ENCODE measurements at regions not wholly inside any gene's neighbourhood (a gene's known extent, or its start where the extent isn't known, plus 50 kb on each side); places are given as distances from the start of the nearest gene placed in this dataset.
A peak's percentile ranks its signal among the peaks of the same experiment; 100 is the strongest.

GRCh38 chr9:7324152-7324598, 475.4 kb downstream of the DMAC1 start:
- ChIA-PET CTCF (interaction anchor here (0.6 kb wide), 1 partner anchor 9 kb away, joined by 4 read pairs; no protein-coding TSS in a partner anchor), POLR2A (no interaction called here)
- no peaks in the 10 kb centered on the region for H3K4me1 ChIP-seq (ENCODE audit: control insufficient read depth, insufficient read depth, low read length)
- no peaks in the 10 kb centered on the region for H3K36me3 ChIP-seq (ENCODE audit: control insufficient read depth in 2 of 2, insufficient read depth in 1 of 2, low read length in 2 of 2)
- no peak overlapping the region for H3K4me3 ChIP-seq (ENCODE audit: low read depth, low read length)
- no peaks in the 10 kb centered on the region for H3K9me3 ChIP-seq (ENCODE audit: control insufficient read depth, insufficient read depth, low read depth, low read length)
- TF ChIP-seq ZNF350 (tag by site-specific recombination; IDR thresholded peaks at IDR 0.05) (no peak), ZNF416 (tag by site-specific recombination; IDR thresholded peaks at IDR 0.05) (no peak), GLI4 (tag by site-specific recombination; IDR thresholded peaks at IDR 0.05) (no peak), ZFP41 (tag by site-specific recombination; IDR thresholded peaks at IDR 0.05; ENCODE audit: borderline replicate concordance) (no peak), ZNF776 (tag by site-specific recombination; IDR thresholded peaks at IDR 0.05; ENCODE audit: borderline replicate concordance) (no peak), PBX3 (CRISPR knock-in tag; IDR thresholded peaks at IDR 0.05) (no peak), PRDM1 (tag by site-specific recombination; IDR thresholded peaks at IDR 0.05) (no peak), ZFP69B (tag by site-specific recombination; IDR thresholded peaks at IDR 0.05) (no peak), ZNF433 (tag by site-specific recombination; IDR thresholded peaks at IDR 0.05; ENCODE audit: low read depth) (no peak)
- TF ChIP-seq, protein P1, sequence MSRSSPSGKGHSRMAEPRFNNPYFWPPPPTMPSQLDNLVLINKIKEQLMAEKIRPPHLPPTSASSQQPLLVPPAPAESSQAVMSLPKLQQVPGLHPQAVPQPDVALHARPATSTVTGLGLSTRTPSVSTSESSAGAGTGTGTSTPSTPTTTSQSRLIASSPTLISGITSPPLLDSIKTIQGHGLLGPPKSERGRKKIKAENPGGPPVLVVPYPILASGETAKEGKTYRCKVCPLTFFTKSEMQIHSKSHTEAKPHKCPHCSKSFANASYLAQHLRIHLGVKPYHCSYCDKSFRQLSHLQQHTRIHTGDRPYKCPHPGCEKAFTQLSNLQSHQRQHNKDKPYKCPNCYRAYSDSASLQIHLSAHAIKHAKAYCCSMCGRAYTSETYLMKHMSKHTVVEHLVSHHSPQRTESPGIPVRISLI (tag by site-specific recombination; IDR thresholded peaks at IDR 0.05), result no peak
- no peak overlapping the region for H3K27ac ChIP-seq (ENCODE audit: extremely low read depth, low read depth, low read length)

DNA sequence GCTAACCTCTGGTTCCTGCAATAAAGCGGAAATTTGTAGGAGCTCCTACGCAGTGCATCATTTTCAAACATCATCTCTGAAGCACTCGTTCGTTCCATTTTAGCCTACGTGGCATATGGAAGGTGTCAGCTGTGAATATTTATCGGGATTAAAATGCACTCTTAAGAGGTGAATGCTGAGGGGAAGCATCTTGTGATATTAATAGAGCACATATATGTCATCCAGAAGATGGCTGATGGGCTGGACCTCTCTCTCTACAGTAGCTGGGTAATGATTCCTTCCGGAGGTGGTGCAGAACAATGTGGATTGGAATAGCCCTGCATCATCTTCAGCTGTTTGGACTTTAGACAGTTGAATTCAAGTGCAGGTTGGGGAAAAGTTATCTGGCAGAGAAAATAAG, 478.7 kb downstream of the DMAC1 start:
- H3K4me1 ChIP-seq (ENCODE audit: control insufficient read depth, insufficient read depth, low read length), result no peaks in the 10 kb centered on the region
- ChIA-PET POLR2A (no interaction called here), CTCF (interaction anchor here (0.6 to 0.9 kb wide), 2 partner anchors 45 to 269 kb away, joined by 3 read pairs; no protein-coding TSS in a partner anchor)
- H3K27ac ChIP-seq (ENCODE audit: extremely low read depth, low read depth, low read length), result no peak overlapping the region
- H3K36me3 ChIP-seq (ENCODE audit: control insufficient read depth in 2 of 2, insufficient read depth in 1 of 2, low read length in 2 of 2), result no peaks in the 10 kb centered on the region
- H3K9me3 ChIP-seq (ENCODE audit: control insufficient read depth, insufficient read depth, low read depth, low read length), result no peaks in the 10 kb centered on the region
- TF ChIP-seq SP2 (tag by site-specific recombination; IDR thresholded peaks at IDR 0.05) (no peak), ZNF292 (tag by site-specific recombination; IDR thresholded peaks at IDR 0.05; ENCODE audit: borderline replicate concordance, low read depth) (no peak), ZNF670 (tag by site-specific recombination; IDR thresholded peaks at IDR 0.05; ENCODE audit: low read depth) (no peak), ZNF266 (tag by site-specific recombination; IDR thresholded peaks at IDR 0.05; ENCODE audit: low read depth) (no peak), ZFP37 (tag by site-specific recombination; IDR thresholded peaks at IDR 0.05) (no peak), ZIC2 (tag by site-specific recombination; IDR thresholded peaks at IDR 0.05) (no peak), BCL6B (tag by site-specific recombination; IDR thresholded peaks at IDR 0.05) (no peak)
- no peak overlapping the region for H3K4me3 ChIP-seq (ENCODE audit: low read depth, low read length)

DNA sequence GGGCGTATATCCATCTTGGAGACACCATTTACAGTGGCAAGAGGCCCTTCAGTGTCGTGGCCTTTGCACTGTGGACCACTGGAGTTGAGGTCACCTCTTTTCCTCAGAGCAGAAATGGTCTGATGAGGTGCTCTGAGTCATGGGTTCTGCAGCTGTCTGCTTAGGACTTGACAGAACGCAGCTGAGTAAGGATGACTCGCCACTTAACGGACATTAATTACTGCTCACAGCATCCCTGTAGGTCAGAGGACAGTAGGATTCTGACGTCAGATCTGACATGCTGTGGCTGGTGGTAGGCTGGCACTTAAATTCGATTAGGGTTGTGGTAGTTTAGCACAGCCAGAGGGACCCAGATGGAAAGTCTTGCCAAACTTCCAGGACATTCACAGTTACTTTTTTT, 479.4 kb downstream of the DMAC1 start:
- Histone ChIP-seq H3K4me3 (ENCODE audit: low read depth, low read length) (no peak overlapping the region), H3K27ac (ENCODE audit: extremely low read depth, low read depth, low read length) (no peak overlapping the region), H3K9me3 (ENCODE audit: control insufficient read depth, insufficient read depth, low read depth, low read length) (no peaks in the 10 kb centered on the region), H3K4me1 (ENCODE audit: control insufficient read depth, insufficient read depth, low read length) (no peaks in the 10 kb centered on the region), H3K36me3 (ENCODE audit: control insufficient read depth in 2 of 2, insufficient read depth in 1 of 2, low read length in 2 of 2) (no peaks in the 10 kb centered on the region)
- POLR2A ChIA-PET, result no interaction called here
- CTCF ChIA-PET, result interaction anchor here (0.6 kb wide), 1 partner anchor 336 kb away, joined by 3 read pairs; no protein-coding TSS in a partner anchor
- TF ChIP-seq ZNF830 (tag by site-specific recombination; IDR thresholded peaks at IDR 0.05; ENCODE audit: low read depth) (no peak), ZBTB21 (tag by site-specific recombination; IDR thresholded peaks at IDR 0.05) (0 out of 2 replicates have a peak, but pooled peaks have one; percentile 38), GLIS1 (tag by site-specific recombination; IDR thresholded peaks at IDR 0.05) (peak; percentile 10; the same call in 1 of the 2 replicates), SP7 (tag by site-specific recombination; IDR thresholded peaks at IDR 0.05) (0 out of 2 replicates have a peak, but pooled peaks have one; percentile 17), ZNF426 (tag by site-specific recombination; IDR thresholded peaks at IDR 0.05) (no peak), ZNF600 (tag by site-specific recombination; IDR thresholded peaks at IDR 0.05) (peak; percentile 84), ZNF629 (tag by site-specific recombination; IDR thresholded peaks at IDR 0.05) (peak; percentile 78)
- TF ChIP-seq, protein P2, sequence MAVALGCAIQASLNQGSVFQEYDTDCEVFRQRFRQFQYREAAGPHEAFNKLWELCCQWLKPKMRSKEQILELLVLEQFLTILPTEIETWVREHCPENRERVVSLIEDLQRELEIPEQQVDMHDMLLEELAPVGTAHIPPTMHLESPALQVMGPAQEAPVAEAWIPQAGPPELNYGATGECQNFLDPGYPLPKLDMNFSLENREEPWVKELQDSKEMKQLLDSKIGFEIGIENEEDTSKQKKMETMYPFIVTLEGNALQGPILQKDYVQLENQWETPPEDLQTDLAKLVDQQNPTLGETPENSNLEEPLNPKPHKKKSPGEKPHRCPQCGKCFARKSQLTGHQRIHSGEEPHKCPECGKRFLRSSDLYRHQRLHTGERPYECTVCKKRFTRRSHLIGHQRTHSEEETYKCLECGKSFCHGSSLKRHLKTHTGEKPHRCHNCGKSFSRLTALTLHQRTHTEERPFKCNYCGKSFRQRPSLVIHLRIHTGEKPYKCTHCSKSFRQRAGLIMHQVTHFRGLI (tag by site-specific recombination; IDR thresholded peaks at IDR 0.05), result no peak
- TF ChIP-seq, protein P3, sequence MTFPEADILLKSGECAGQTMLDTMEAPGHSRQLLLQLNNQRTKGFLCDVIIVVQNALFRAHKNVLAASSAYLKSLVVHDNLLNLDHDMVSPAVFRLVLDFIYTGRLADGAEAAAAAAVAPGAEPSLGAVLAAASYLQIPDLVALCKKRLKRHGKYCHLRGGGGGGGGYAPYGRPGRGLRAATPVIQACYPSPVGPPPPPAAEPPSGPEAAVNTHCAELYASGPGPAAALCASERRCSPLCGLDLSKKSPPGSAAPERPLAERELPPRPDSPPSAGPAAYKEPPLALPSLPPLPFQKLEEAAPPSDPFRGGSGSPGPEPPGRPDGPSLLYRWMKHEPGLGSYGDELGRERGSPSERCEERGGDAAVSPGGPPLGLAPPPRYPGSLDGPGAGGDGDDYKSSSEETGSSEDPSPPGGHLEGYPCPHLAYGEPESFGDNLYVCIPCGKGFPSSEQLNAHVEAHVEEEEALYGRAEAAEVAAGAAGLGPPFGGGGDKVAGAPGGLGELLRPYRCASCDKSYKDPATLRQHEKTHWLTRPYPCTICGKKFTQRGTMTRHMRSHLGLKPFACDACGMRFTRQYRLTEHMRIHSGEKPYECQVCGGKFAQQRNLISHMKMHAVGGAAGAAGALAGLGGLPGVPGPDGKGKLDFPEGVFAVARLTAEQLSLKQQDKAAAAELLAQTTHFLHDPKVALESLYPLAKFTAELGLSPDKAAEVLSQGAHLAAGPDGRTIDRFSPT (tag by site-specific recombination; IDR thresholded peaks at IDR 0.05), result peak; percentile 70; the same call in 1 of the 2 replicates

Data from HEK293 (cell line).